ENCODE measurements at regions not wholly inside any gene's neighbourhood (a gene's known extent, or its start where the extent isn't known, plus 50 kb on each side); places are given as distances from the start of the nearest gene placed in this dataset.

DNA sequence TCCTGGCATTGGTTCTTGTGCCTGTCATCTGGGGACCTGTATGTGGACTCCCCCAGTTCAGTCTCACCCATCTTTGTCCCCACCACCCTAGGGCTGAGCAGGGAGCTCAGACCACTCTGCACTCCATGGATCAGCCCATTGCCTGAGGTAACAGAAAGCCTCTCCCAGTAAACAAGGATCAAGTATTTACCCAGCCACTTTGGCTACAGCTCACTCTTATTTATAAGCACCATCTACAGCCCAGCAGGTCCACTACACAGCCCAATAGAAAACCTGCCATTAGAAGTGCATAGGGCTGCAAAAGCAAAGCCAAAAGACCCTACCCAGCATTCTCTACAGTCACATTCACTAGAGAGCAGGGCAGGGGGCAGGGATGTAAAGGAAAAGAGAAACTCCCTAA lies 335.0 kb upstream of the SYNCRIP start:
- Histone ChIP-seq H3K4ac (ENCODE audit: low read depth, low read length) (no peak overlapping the region), H2BK120ac (ENCODE audit: low read depth, low read length, poor library complexity, severe bottlenecking) (no peak overlapping the region), H4K20me1 (ENCODE audit: control insufficient read depth, insufficient read depth, insufficient read length) (no peaks in the 10 kb centered on the region), H3K79me1 (ENCODE audit: insufficient read depth, low read depth, low read length, poor library complexity, severe bottlenecking) (no peaks in the 10 kb centered on the region), H3K27me3 (ENCODE audit: insufficient read depth, low read length) (no peaks in the 10 kb centered on the region), H3K4me2 (ENCODE audit: insufficient read depth, insufficient read length, low read length) (no peak overlapping the region), H2BK5ac (ENCODE audit: insufficient read length, low read length) (no peak overlapping the region), H3K23me2 (ENCODE audit: insufficient read length, low read depth, low read length, poor library complexity, severe bottlenecking) (no peaks in the 10 kb centered on the region), H3K27ac (ENCODE audit: insufficient read length, low read depth, low read length) (no peak overlapping the region), H3T11ph (ENCODE audit: low read length) (no peak overlapping the region), H4K5ac (ENCODE audit: insufficient read length, low read depth, low read length) (no peak overlapping the region), H3K14ac (ENCODE audit: insufficient read depth, low read length) (no peak overlapping the region), H3K18ac (ENCODE audit: insufficient read length, low read depth, low read length) (no peak overlapping the region), H4K91ac (ENCODE audit: insufficient read length, low read depth, low read length) (no peak overlapping the region), H4K8ac (replicated peaks; ENCODE audit: insufficient read length, low read depth, low read length) (no peak overlapping the region), H3K9me3 (ENCODE audit: control insufficient read depth, low read depth, low read length) (no peaks in the 10 kb centered on the region), H3K56ac (ENCODE audit: insufficient read length, low read depth, low read length) (no peak overlapping the region), H3K4me1 (ENCODE audit: insufficient read depth, low read length) (no peaks in the 10 kb centered on the region), H2BK12ac (ENCODE audit: insufficient read length, low read depth, low read length) (no peak overlapping the region), H3K23ac (ENCODE audit: insufficient read length, low read depth, low read length) (no peak overlapping the region), H3K9ac (ENCODE audit: extremely low read depth, insufficient read length, low read length) (no peak overlapping the region), H2AK5ac (ENCODE audit: insufficient read length, low read length) (no peak overlapping the region), H2BK20ac (ENCODE audit: low read depth, low read length, poor library complexity, severe bottlenecking) (no peak overlapping the region), H2AFZ (ENCODE audit: low read length) (no peak overlapping the region), H3K79me2 (ENCODE audit: insufficient read depth, low read length) (0 out of 2 replicates have a peak, but pooled peaks cover 2% of the 10 kb centered on the region), H2BK15ac (ENCODE audit: low read depth, low read length) (no peak overlapping the region)
- TF ChIP-seq, protein P1, sequence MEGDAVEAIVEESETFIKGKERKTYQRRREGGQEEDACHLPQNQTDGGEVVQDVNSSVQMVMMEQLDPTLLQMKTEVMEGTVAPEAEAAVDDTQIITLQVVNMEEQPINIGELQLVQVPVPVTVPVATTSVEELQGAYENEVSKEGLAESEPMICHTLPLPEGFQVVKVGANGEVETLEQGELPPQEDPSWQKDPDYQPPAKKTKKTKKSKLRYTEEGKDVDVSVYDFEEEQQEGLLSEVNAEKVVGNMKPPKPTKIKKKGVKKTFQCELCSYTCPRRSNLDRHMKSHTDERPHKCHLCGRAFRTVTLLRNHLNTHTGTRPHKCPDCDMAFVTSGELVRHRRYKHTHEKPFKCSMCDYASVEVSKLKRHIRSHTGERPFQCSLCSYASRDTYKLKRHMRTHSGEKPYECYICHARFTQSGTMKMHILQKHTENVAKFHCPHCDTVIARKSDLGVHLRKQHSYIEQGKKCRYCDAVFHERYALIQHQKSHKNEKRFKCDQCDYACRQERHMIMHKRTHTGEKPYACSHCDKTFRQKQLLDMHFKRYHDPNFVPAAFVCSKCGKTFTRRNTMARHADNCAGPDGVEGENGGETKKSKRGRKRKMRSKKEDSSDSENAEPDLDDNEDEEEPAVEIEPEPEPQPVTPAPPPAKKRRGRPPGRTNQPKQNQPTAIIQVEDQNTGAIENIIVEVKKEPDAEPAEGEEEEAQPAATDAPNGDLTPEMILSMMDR (conservative IDR thresholded peaks at IDR 0.05): no peak
- Mint-ChIP-seq H3K9me3 (peaks cover 0 to 4% of the 10 kb centered on the region in 2 experiments; a peak in 3 of 5 replicates), H3K36me3 (ENCODE audit: insufficient read depth in 1 of 3, low read depth in 3 of 3) (no peaks in the 10 kb centered on the region), H3K27me3 (ENCODE audit: low read depth) (no peaks in the 10 kb centered on the region; the same call in 1 of the 2 replicates), H3K4me3 (no peak overlapping the region), H3K27ac (peak overlapping the region in 1 of 3 experiments; percentile 25; a peak in 1 of 7 replicates), H3K4me1 (peaks cover 2 to 7% of the 10 kb centered on the region in 2 experiments; a peak in 3 of 4 replicates)
- no peak for DNase-seq
